Epithelial cell of proximal tubule (primary cell): ENCODE measurements at regions not wholly inside any gene's neighbourhood (a gene's known extent, or its start where the extent isn't known, plus 50 kb on each side); places are given as distances from the start of the nearest gene placed in this dataset.

Experiments
- DNase-seq: peaks from one replicate; pipeline ENCODE4 v3.0.0-alpha.2; 2011; ENCODE audit warnings: low read depth
- H3K4me3 ChIP-seq: 2 replicates; pipeline ENCODE4 v1.5.1; 2011; ENCODE audit warnings: low read depth, mild to moderate bottlenecking, low read length
- CTCF ChIP-seq: conservative IDR thresholded peaks from 2 replicates; pipeline ENCODE4 v1.5.1; 2012; ENCODE audit warnings: low read depth, mild to moderate bottlenecking, low read length

DNA sequence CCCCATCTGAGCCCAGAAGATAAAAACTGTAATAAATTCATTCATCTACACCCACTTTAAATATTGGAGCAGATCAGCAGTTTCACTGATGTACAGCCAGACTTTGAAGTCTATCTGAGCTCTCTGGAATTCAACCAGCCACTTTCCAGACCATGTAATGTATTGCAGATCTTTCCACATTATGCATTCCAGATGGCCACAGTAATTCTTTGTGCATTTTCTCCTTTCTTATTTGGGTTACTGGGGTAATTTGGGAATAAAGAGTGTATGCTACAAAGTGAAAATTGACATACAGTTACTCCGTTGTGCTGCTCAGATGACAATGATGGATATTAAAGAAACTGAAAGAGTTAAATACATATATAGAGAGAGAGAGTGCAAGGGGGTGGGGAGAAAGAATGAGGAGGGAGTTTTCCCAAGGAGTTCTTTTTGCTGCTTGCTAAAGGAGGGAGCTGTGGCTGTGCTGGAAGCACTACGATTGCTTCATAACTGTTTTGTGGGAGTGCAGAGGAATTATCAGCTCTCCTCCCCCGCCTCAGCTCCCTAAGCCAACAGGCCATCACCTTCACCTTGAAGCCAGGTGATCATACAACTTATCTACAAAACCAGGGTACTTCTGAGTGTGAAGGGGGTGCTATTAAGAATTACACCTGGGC is 152.8 kb downstream of the GAS1 start:
- no peak for TF ChIP-seq CTCF
- DNase-seq = no peak
- H3K4me3 ChIP-seq = no peak overlapping the region

GRCh38 chr9:86792136-86792535 is 155.2 kb downstream of the GAS1 start:
- TF ChIP-seq CTCF = no peak
- peak; percentile 26 for DNase-seq
- no peak overlapping the region for H3K4me3 ChIP-seq

GRCh38 chr9:86790805-86791204 is 156.5 kb downstream of the GAS1 start:
- no peak for DNase-seq
- no peak overlapping the region for H3K4me3 ChIP-seq
- no peak for TF ChIP-seq CTCF

- DNase-seq = no peak
- no peak overlapping the region for H3K4me3 ChIP-seq
- TF ChIP-seq CTCF = no peak
Observed at GRCh38 chr9:86788456-86788855, 158.8 kb downstream of the GAS1 start.

GRCh38 chr9:86783884-86784283 is 163.4 kb downstream of the GAS1 start:
- no peak for TF ChIP-seq CTCF
- DNase-seq = peak; percentile 3
- no peak overlapping the region for H3K4me3 ChIP-seq

GRCh38 chr9:86782831-86783230 is 164.5 kb downstream of the GAS1 start:
- no peak for TF ChIP-seq CTCF
- DNase-seq = no peak
- no peak overlapping the region for H3K4me3 ChIP-seq

DNA sequence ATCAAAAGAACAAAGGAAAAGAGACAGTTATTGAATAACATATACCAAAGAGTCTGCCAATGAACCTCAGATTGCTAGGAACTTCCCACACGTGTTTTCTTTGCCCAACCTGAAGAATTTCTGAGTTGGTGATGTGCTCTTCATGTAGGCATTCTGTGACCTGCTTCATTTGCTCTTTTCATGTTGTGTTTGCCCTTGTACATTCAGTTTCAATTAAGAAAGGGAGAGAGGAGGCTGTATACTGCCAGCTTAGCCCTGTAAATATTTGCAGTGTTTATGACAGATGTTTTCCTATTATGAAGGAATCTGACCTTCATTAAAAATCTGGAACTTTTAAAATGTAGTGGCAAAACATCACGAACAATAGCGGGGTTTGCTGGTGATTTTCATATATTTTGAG is 168.5 kb downstream of the GAS1 start:
- no peak overlapping the region for H3K4me3 ChIP-seq
- TF ChIP-seq CTCF = no peak
- DNase-seq = no peak
